H1 (cell line): ENCODE measurements at regions not wholly inside any gene's neighbourhood (a gene's known extent, or its start where the extent isn't known, plus 50 kb on each side); places are given as distances from the start of the nearest gene placed in this dataset.

ENCODE experiments used
- CTCF ChIA-PET: fragments of 300-600 bp; sonication (Branson Sonifier 250); formaldehyde crosslinking; loops from one replicate; lab custom pipeline; 2021; ENCODE audit not compliant: partially characterized antibody; lab: Charles Lee
- POLR2A ChIA-PET: fragments of 300-600 bp; sonication (Branson Sonifier 250); formaldehyde crosslinking; loops from one replicate; lab custom pipeline; 2021; ENCODE audit warnings: inconsistent platforms; ENCODE audit not compliant: partially characterized antibody; lab: Charles Lee
- DNase-seq, 2 experiments: peaks; one replicate each; pipeline versions ENCODE4 v3.0.0 to v3.0.0-alpha.2; 2010 to 2022; ENCODE audit warnings: low spot score in 2 of 2, low read depth in 1 of 2, mixed read lengths in 1 of 2
- FAIRE-seq: peaks from 2 replicates; lab custom pipeline; 2011; peaks lifted over from hg19 to GRCh38; lab: Jason Lieb, UNC
- H2AFZ ChIP-seq: 2 replicates; pipeline ENCODE4 v1.8.1; 2012; ENCODE audit warnings: low read length, inconsistent platforms
- H2AK5ac ChIP-seq: 2 replicates; pipeline ENCODE4 v1.6.1; 2013; ENCODE audit warnings: low read depth, low read length
- H2BK120ac ChIP-seq: replicated peaks from 2 replicates; pipeline ENCODE3; 2013; ENCODE audit warnings: low read depth, low read length, inconsistent platforms
- H2BK12ac ChIP-seq: 2 replicates; pipeline ENCODE4 v1.6.1; 2013; ENCODE audit warnings: low read depth, low read length
- H2BK15ac ChIP-seq: 2 replicates; pipeline ENCODE4 v1.6.1; 2013; ENCODE audit warnings: low read length
- H2BK20ac ChIP-seq: 2 replicates; pipeline ENCODE4 v1.6.1; 2013; ENCODE audit warnings: low read length
- H2BK5ac ChIP-seq: 2 replicates; pipeline ENCODE4 v1.6.1; 2013; ENCODE audit warnings: low read depth, low read length
- H3K14ac ChIP-seq: 2 replicates; pipeline ENCODE4 v1.6.1; 2013; ENCODE audit warnings: inconsistent platforms; ENCODE audit not compliant: insufficient read length
- H3K18ac ChIP-seq: 2 replicates; pipeline ENCODE4 v1.6.1; 2013; ENCODE audit warnings: low read length; ENCODE audit errors: extremely low read depth
- H3K23ac ChIP-seq: 2 replicates; pipeline ENCODE4 v1.6.1; 2013; ENCODE audit warnings: inconsistent platforms; ENCODE audit not compliant: insufficient read length
- H3K23me2 ChIP-seq: 2 replicates; pipeline ENCODE4 v1.6.1; 2013; ENCODE audit warnings: low read depth, low read length
- H3K27ac ChIP-seq: 2 replicates; pipeline ENCODE4 v1.6.1; 2011; ENCODE audit warnings: low read depth, low read length, inconsistent platforms
- H3K27me3 ChIP-seq, 4 experiments: replicated peaks in 1 of 4; 1 replicate in 1 of 4; 2 replicates in 3 of 4; pipeline versions ENCODE4 v1.6.1 to v1.8.1; 2011 to 2013; ENCODE audit warnings: low read length in 3 of 4, mild to moderate bottlenecking in 3 of 4, inconsistent platforms in 2 of 4, mixed read lengths in 2 of 4, moderate library complexity in 1 of 4; ENCODE audit not compliant: control insufficient read depth in 3 of 4, insufficient read depth in 3 of 4; ENCODE audit errors: extremely low read depth in 1 of 4
- H3K36me3 ChIP-seq, 4 experiments: 2 replicates each; pipeline versions ENCODE4 v1.6.1 to v1.8.1; 2011 to 2013; ENCODE audit warnings: mild to moderate bottlenecking in 4 of 4, low read length in 3 of 4, moderate library complexity in 2 of 4, control low read depth in 1 of 4, inconsistent platforms in 1 of 4; ENCODE audit not compliant: insufficient read depth in 4 of 4, control insufficient read depth in 2 of 4
- H3K4ac ChIP-seq: replicated peaks from 2 replicates; pipeline ENCODE3; 2013; ENCODE audit warnings: low read length, low read depth, mixed read lengths, inconsistent platforms; ENCODE audit not compliant: insufficient read length
- H3K4me1 ChIP-seq, 4 experiments: replicated peaks in 1 of 4; 1 replicate in 1 of 4; 2 replicates in 3 of 4; pipeline versions ENCODE4 v1.6.1 to v1.8.1; 2011 to 2013; ENCODE audit warnings: low read length in 3 of 4, inconsistent platforms in 2 of 4, mixed read lengths in 1 of 4; ENCODE audit not compliant: insufficient read depth in 4 of 4, control insufficient read depth in 3 of 4
- H3K4me2 ChIP-seq, 2 experiments: 2 replicates each; pipeline versions ENCODE4 v1.6.1 to v1.8.1; 2011 to 2013; ENCODE audit warnings: low read depth in 2 of 2, low read length in 2 of 2, control low read depth in 1 of 2, inconsistent platforms in 1 of 2, mild to moderate bottlenecking in 1 of 2; ENCODE audit not compliant: insufficient read depth in 1 of 2
- H3K4me3 ChIP-seq, 4 experiments: fragments of 200-600, 300-600 bp in 1 of 4; sonication (generic), shearing (Covaris generic), sonication (Bioruptor Twin) in 1 of 4; 2 replicates each; pipeline versions ENCODE4 v1.5.1 to v1.8.1; 2011 to 2016; ENCODE audit warnings: low read length in 4 of 4, low read depth in 3 of 4, control low read depth in 2 of 4, inconsistent platforms in 2 of 4, mild to moderate bottlenecking in 2 of 4, mixed read lengths in 1 of 4, moderate library complexity in 1 of 4; ENCODE audit not compliant: insufficient read depth in 2 of 4; ENCODE audit errors: extremely low read depth in 1 of 4
- H3K56ac ChIP-seq: replicated peaks from 2 replicates; pipeline ENCODE3; 2013; ENCODE audit warnings: low read depth, mild to moderate bottlenecking, mixed read lengths, low read length, inconsistent platforms; ENCODE audit not compliant: insufficient read length
- H3K79me1 ChIP-seq: 2 replicates; pipeline ENCODE4 v1.6.1; 2013; ENCODE audit warnings: low read depth, low read length, control low read depth
- H3K79me2 ChIP-seq, 2 experiments: 2 replicates each; pipeline versions ENCODE4 v1.6.1 to v1.8.1; 2012 to 2013; ENCODE audit warnings: low read length in 2 of 2, mild to moderate bottlenecking in 2 of 2, inconsistent platforms in 1 of 2; ENCODE audit not compliant: insufficient read depth in 2 of 2, control insufficient read depth in 1 of 2
- H3K9ac ChIP-seq, 4 experiments: replicated peaks in 1 of 4; 1 replicate in 1 of 4; 2 replicates in 3 of 4; pipeline versions ENCODE4 v1.6.1 to v1.8.1; 2011 to 2013; ENCODE audit warnings: low read depth in 3 of 4, low read length in 3 of 4, control low read depth in 2 of 4, mild to moderate bottlenecking in 2 of 4, moderate library complexity in 2 of 4, inconsistent platforms in 1 of 4; ENCODE audit errors: extremely low read depth in 1 of 4
- H3K9me3 ChIP-seq, 2 experiments: 2 replicates each; pipeline versions ENCODE4 v1.6.1 to v1.8.1; 2012 to 2013; ENCODE audit warnings: mild to moderate bottlenecking in 2 of 2, moderate library complexity in 2 of 2, control low read depth in 1 of 2, inconsistent platforms in 1 of 2, low read depth in 1 of 2, low read length in 1 of 2, mixed read lengths in 1 of 2; ENCODE audit not compliant: insufficient read depth in 2 of 2
- H4K20me1 ChIP-seq, 2 experiments: replicated peaks in 1 of 2; 2 replicates each; pipeline versions ENCODE3 to v1.8.1; 2011 to 2013; ENCODE audit warnings: inconsistent platforms in 2 of 2, low read length in 2 of 2, mild to moderate bottlenecking in 1 of 2; ENCODE audit not compliant: insufficient read depth in 2 of 2, control insufficient read depth in 1 of 2
- H4K5ac ChIP-seq: 2 replicates; pipeline ENCODE4 v1.6.1; 2013; ENCODE audit warnings: low read length, low read depth, mixed read lengths, inconsistent platforms; ENCODE audit not compliant: insufficient read length
- H4K8ac ChIP-seq: 2 replicates; pipeline ENCODE4 v1.8.0; 2013; ENCODE audit warnings: mild to moderate bottlenecking, moderate library complexity, low read length, inconsistent platforms; ENCODE audit not compliant: insufficient read depth; ENCODE audit errors: extremely low read depth
- H4K91ac ChIP-seq: replicated peaks from 2 replicates; pipeline ENCODE3; 2013; ENCODE audit warnings: low read length, mixed read lengths, inconsistent platforms; ENCODE audit not compliant: insufficient read length
- BACH1 ChIP-seq: IDR thresholded peaks from 2 replicates; pipeline ENCODE4 v1.6.1; 2012; ENCODE audit warnings: low read length, improper control_type of control experiment
- CBX5 ChIP-seq: fragments of 300-800, 300-1000 bp; sonication (generic); IDR thresholded peaks from 2 replicates; pipeline ENCODE4 v1.7.1; 2016; ENCODE audit warnings: antibody characterized with exemption, low read length, low read depth
- CTBP2 ChIP-seq: IDR thresholded peaks from 2 replicates; pipeline ENCODE4 v1.7.0; 2011; ENCODE audit warnings: borderline replicate concordance, mild to moderate bottlenecking, moderate library complexity, mixed read lengths, low read length; ENCODE audit not compliant: insufficient read depth, insufficient read length
- EP300 ChIP-seq, 2 experiments: IDR thresholded peaks; 1 replicate in 1 of 2; 2 replicates in 1 of 2; pipeline ENCODE4 v1.6.1; 2011 to 2012; ENCODE audit warnings: low read depth in 2 of 2, low read length in 2 of 2, mild to moderate bottlenecking in 2 of 2, borderline replicate concordance in 1 of 2, inconsistent platforms in 1 of 2, moderate library complexity in 1 of 2
- FOSL1 ChIP-seq: IDR thresholded peaks from 2 replicates; pipeline ENCODE4 v1.6.1; 2011; ENCODE audit warnings: mild to moderate bottlenecking, low read depth, low read length, moderate library complexity; ENCODE audit not compliant: insufficient read depth
- MAFK ChIP-seq: IDR thresholded peaks from 2 replicates; pipeline ENCODE4 v1.6.1; 2012; ENCODE audit warnings: low read depth, mild to moderate bottlenecking, improper control_type of control experiment, low read length
- NANOG ChIP-seq: IDR thresholded peaks from 2 replicates; pipeline ENCODE4 v1.6.1; 2011; ENCODE audit warnings: low read length, low read depth, mild to moderate bottlenecking, inconsistent platforms; ENCODE audit not compliant: insufficient read depth, poor library complexity, severe bottlenecking
- POLR2AphosphoS5 ChIP-seq: IDR thresholded peaks from 2 replicates; pipeline ENCODE4 v1.6.1; 2011; ENCODE audit warnings: low read depth, low read length
- RXRA ChIP-seq: IDR thresholded peaks from 2 replicates; pipeline ENCODE4 v1.6.1; 2011; ENCODE audit warnings: low read depth, mild to moderate bottlenecking, low read length, moderate library complexity; ENCODE audit not compliant: insufficient read depth
- SIRT6 ChIP-seq: IDR thresholded peaks from one replicate; pipeline ENCODE4 v1.7.1; 2012; ENCODE audit warnings: low read length, inconsistent platforms
- SIX5 ChIP-seq: IDR thresholded peaks from 2 replicates; pipeline ENCODE4 v1.6.1; 2011; ENCODE audit warnings: mild to moderate bottlenecking, low read depth, low read length
- TAF1 ChIP-seq: IDR thresholded peaks from 2 replicates; pipeline ENCODE4 v1.6.1; 2011; ENCODE audit warnings: mild to moderate bottlenecking, low read depth, low read length
- TCF12 ChIP-seq: IDR thresholded peaks from 2 replicates; pipeline ENCODE4 v1.6.1; 2011; ENCODE audit warnings: low read depth, mild to moderate bottlenecking, low read length
- WGBS, 2 experiments: shearing (Covaris generic) in 1 of 2; methylation state at CpG; one replicate each; pipeline versions ENCODE4 v1.1.6 to v1.1.7; 2013 to 2015; ENCODE audit warnings: low lambda C conversion rate in 2 of 2, mixed read lengths in 2 of 2, inconsistent platforms in 1 of 2, low coverage in 1 of 2, missing lambda C conversion rate in 1 of 2; ENCODE audit not compliant: insufficient replicate concordance in 2 of 2, insufficient coverage in 1 of 2, insufficient read length in 1 of 2; ENCODE audit errors: extremely low coverage in 1 of 2, missing lambda C conversion rate in 1 of 2; 5-methylcytosine and 5-hydroxymethylcytosine counted together

DNA sequence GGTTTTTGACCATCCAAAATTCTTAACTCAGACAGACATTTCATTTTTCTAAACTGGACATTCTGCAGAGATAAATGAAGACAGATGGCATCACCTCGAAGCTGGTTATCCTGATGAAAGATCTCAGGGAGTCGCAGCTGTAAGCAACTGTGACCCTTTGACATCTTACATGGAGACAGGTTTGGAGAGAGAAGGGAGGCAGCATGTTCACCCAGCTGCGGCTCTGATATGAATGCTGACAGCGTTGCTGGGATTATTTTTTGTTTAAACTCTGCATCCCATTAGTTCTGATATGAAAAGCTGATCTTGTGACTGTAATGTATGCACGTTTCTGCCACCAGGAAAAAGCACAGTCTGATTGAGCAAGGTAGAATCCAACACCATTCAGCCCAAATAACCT is 89.4 kb downstream of the C6orf118 start:
- no peak overlapping the region for H3K14ac ChIP-seq

More for the DNA sequence above, 89.4 kb downstream of the C6orf118 start:
- H4K91ac ChIP-seq = no peak overlapping the region
- H3K4me1 ChIP-seq = no peaks in the 10 kb centered on the region
- no peak for TF ChIP-seq BACH1
- TF ChIP-seq SIRT6 = no peak
- TF ChIP-seq NANOG = no peak
- TF ChIP-seq POLR2AphosphoS5 = no peak
- TF ChIP-seq EP300 (IDR thresholded peaks at IDR 0.05; ENCODE audit: borderline replicate concordance in 1 of 2, low read depth in 2 of 2, low read length in 2 of 2) = no peak
- no peak for TF ChIP-seq RXRA
- no peak for TF ChIP-seq FOSL1
- no peak for TF ChIP-seq MAFK
- no peak for TF ChIP-seq TCF12
- TF ChIP-seq TAF1 = no peak
- no peak for TF ChIP-seq CTBP2
- no peak for TF ChIP-seq CBX5
- no peak for TF ChIP-seq SIX5
- ChIA-PET POLR2A (no interaction called here), CTCF (interaction anchor here (1.6 kb wide), 1 partner anchor 11 kb away, joined by 7 read pairs; no protein-coding TSS in a partner anchor)
- H3K79me1 ChIP-seq = no peaks in the 10 kb centered on the region
- no peak overlapping the region for H3K23ac ChIP-seq
- H3K4me2 ChIP-seq = no peak overlapping the region
- no peak overlapping the region for H2AFZ ChIP-seq
- WGBS, 2 experiments = 89% methylated on average over 5 of the region's 5 CpGs; no CpG with 5 or more reads in 1 of the 2 experiments
- H3K9me3 ChIP-seq = no peaks in the 10 kb centered on the region
- H2BK12ac ChIP-seq = no peak overlapping the region
- no peak overlapping the region for H3K4ac ChIP-seq
- FAIRE-seq = no peak
- H3K9ac ChIP-seq = no peak overlapping the region
- H4K5ac ChIP-seq = no peak overlapping the region
- H2BK20ac ChIP-seq = no peak overlapping the region
- H3K27ac ChIP-seq = no peak overlapping the region
- no peak overlapping the region for H3K56ac ChIP-seq
- H3K4me3 ChIP-seq = no peak overlapping the region
- no peak overlapping the region for H2BK5ac ChIP-seq
- H3K23me2 ChIP-seq = no peaks in the 10 kb centered on the region
- DNase-seq = no peak
- H3K79me2 ChIP-seq = no peaks in the 10 kb centered on the region
- H4K8ac ChIP-seq = no peak overlapping the region
- no peak overlapping the region for H2AK5ac ChIP-seq
- H4K20me1 ChIP-seq = no peaks in the 10 kb centered on the region
- no peaks in the 10 kb centered on the region for H3K36me3 ChIP-seq
- no peaks in the 10 kb centered on the region for H3K27me3 ChIP-seq
- H2BK15ac ChIP-seq = no peak overlapping the region
- H3K18ac ChIP-seq = no peak overlapping the region
- H2BK120ac ChIP-seq = no peak overlapping the region
